OCI-LY3 (cell line): ENCODE measurements at regions not wholly inside any gene's neighbourhood (a gene's known extent, or its start where the extent isn't known, plus 50 kb on each side); places are given as distances from the start of the nearest gene placed in this dataset.

Source experiments
- H2AFZ ChIP-seq: fragments of 200-600, 300-600 bp; shearing (Covaris generic); 2 replicates; pipeline ENCODE4 v1.6.0; 2014; ENCODE audit warnings: antibody characterized with exemption, low read depth, low read length
- H3K27ac ChIP-seq: fragments of 200-600, 300-600 bp; sonication (generic); 2 replicates; pipeline ENCODE4 v1.5.1; 2014; ENCODE audit warnings: mild to moderate bottlenecking, low read length, moderate library complexity, mixed read lengths
- H3K27me3 ChIP-seq: fragments of 200-600, 300-600 bp; sonication (generic); 2 replicates; pipeline ENCODE4 v1.6.1; 2014; ENCODE audit warnings: low read depth, low read length, mixed read lengths
- H3K36me3 ChIP-seq: fragments of 200-600, 300-600 bp; sonication (generic); replicated peaks from 2 replicates; pipeline ENCODE3; 2014; ENCODE audit warnings: low read depth, low read length, mixed read lengths
- H3K4me1 ChIP-seq: fragments of 300-600, 200-600 bp; sonication (generic); 2 replicates; pipeline ENCODE4 v1.6.1; 2014; ENCODE audit warnings: low read length, mixed read lengths
- H3K4me2 ChIP-seq: fragments of 200-600, 300-600 bp; sonication (generic); 2 replicates; pipeline ENCODE4 v1.6.1; 2014; ENCODE audit warnings: low read length, mixed read lengths
- H3K4me3 ChIP-seq: fragments of 300-600, 200-600 bp; sonication (generic); 2 replicates; pipeline ENCODE4 v1.5.1; 2014; ENCODE audit warnings: antibody characterized with exemption, mild to moderate bottlenecking, low read length, moderate library complexity
- H3K79me2 ChIP-seq: fragments of 300-600, 200-600 bp; shearing (Covaris generic); 2 replicates; pipeline ENCODE4 v1.6.1; 2014; ENCODE audit warnings: mild to moderate bottlenecking, low read length, mixed read lengths
- H3K9ac ChIP-seq: fragments of 300-600, 200-600 bp; shearing (Covaris generic); 2 replicates; pipeline ENCODE4 v1.6.0; 2014; ENCODE audit warnings: mild to moderate bottlenecking, low read length, moderate library complexity
- H3K9me3 ChIP-seq: fragments of 200-600, 300-600 bp; shearing (Covaris generic); 2 replicates; pipeline ENCODE4 v1.6.1; 2014; ENCODE audit warnings: low read length, mixed read lengths; ENCODE audit not compliant: insufficient read depth
- H4K20me1 ChIP-seq: fragments of 200-600, 300-600 bp; sonication (generic); 2 replicates; pipeline ENCODE4 v1.6.1; 2016; ENCODE audit warnings: low read length, mixed read lengths; ENCODE audit not compliant: insufficient read depth
- CTCF ChIP-seq: fragments of 200-600, 300-600 bp; sonication (generic); IDR thresholded peaks from 2 replicates; pipeline ENCODE4 v1.5.1; 2014; ENCODE audit warnings: antibody characterized with exemption, low read length, low read depth
- EZH2phosphoT487 ChIP-seq: fragments of 200-600 bp; shearing (Covaris generic); IDR thresholded peaks from 2 replicates; pipeline ENCODE4 v1.6.1; 2018; ENCODE audit warnings: antibody characterized with exemption, mixed run types, low read depth

GRCh38 chr18:44119607-44120006 lies 561.1 kb upstream of the SETBP1 start:
- no peak overlapping the region for H2AFZ ChIP-seq
- no peak overlapping the region for H3K4me3 ChIP-seq
- H3K9ac ChIP-seq = no peak overlapping the region
- H3K36me3 ChIP-seq = no peaks in the 10 kb centered on the region
- peaks cover 16% of the 10 kb centered on the region for H3K4me1 ChIP-seq
- H3K27me3 ChIP-seq = no peaks in the 10 kb centered on the region
- TF ChIP-seq EZH2phosphoT487 = no peak
- H3K4me2 ChIP-seq = no peak overlapping the region
- no peaks in the 10 kb centered on the region for H3K79me2 ChIP-seq
- no peaks in the 10 kb centered on the region for H3K9me3 ChIP-seq
- no peak overlapping the region for H3K27ac ChIP-seq
- H4K20me1 ChIP-seq = no peaks in the 10 kb centered on the region

- Histone ChIP-seq H3K4me1 (peaks cover 16% of the 10 kb centered on the region), H3K27me3 (no peaks in the 10 kb centered on the region), H4K20me1 (no peaks in the 10 kb centered on the region), H3K4me3 (no peak overlapping the region), H3K4me2 (no peak overlapping the region), H2AFZ (no peak overlapping the region), H3K36me3 (no peaks in the 10 kb centered on the region), H3K79me2 (no peaks in the 10 kb centered on the region), H3K27ac (no peak overlapping the region), H3K9me3 (no peaks in the 10 kb centered on the region), H3K9ac (no peak overlapping the region)
- TF ChIP-seq EZH2phosphoT487 (no peak), CTCF (no peak)
These were observed 556.9 kb upstream of the SETBP1 start for GRCh38 chr18:44123743-44124142.

GRCh38 chr18:44125446-44125845 lies 555.2 kb upstream of the SETBP1 start:
- Histone ChIP-seq H3K4me2 (no peak overlapping the region), H3K4me3 (no peak overlapping the region), H3K27me3 (no peaks in the 10 kb centered on the region), H2AFZ (no peak overlapping the region), H3K36me3 (no peaks in the 10 kb centered on the region), H3K9me3 (no peaks in the 10 kb centered on the region), H3K9ac (no peak overlapping the region), H3K4me1 (peaks cover 25% of the 10 kb centered on the region), H4K20me1 (no peaks in the 10 kb centered on the region), H3K79me2 (no peaks in the 10 kb centered on the region), H3K27ac (no peak overlapping the region)
- TF ChIP-seq CTCF = no peak
- TF ChIP-seq EZH2phosphoT487 = no peak

GRCh38 chr18:44126598-44126997 lies 554.1 kb upstream of the SETBP1 start:
- H3K27me3 ChIP-seq = no peaks in the 10 kb centered on the region
- no peak overlapping the region for H3K4me2 ChIP-seq
- H3K9ac ChIP-seq = no peak overlapping the region
- peaks cover 30% of the 10 kb centered on the region for H3K4me1 ChIP-seq
- no peak overlapping the region for H3K4me3 ChIP-seq
- H4K20me1 ChIP-seq = no peaks in the 10 kb centered on the region
- H3K27ac ChIP-seq = no peak overlapping the region
- TF ChIP-seq CTCF = no peak
- TF ChIP-seq EZH2phosphoT487 = no peak
- no peaks in the 10 kb centered on the region for H3K79me2 ChIP-seq
- no peaks in the 10 kb centered on the region for H3K9me3 ChIP-seq
- H3K36me3 ChIP-seq = no peaks in the 10 kb centered on the region
- H2AFZ ChIP-seq = no peak overlapping the region

GRCh38 chr18:44128365-44128764 lies 552.3 kb upstream of the SETBP1 start:
- Histone ChIP-seq H3K9ac (no peak overlapping the region), H3K4me2 (no peak overlapping the region), H3K4me1 (peaks cover 22% of the 10 kb centered on the region), H3K27me3 (no peaks in the 10 kb centered on the region), H3K79me2 (no peaks in the 10 kb centered on the region), H3K27ac (no peak overlapping the region), H2AFZ (no peak overlapping the region), H3K4me3 (no peak overlapping the region), H3K9me3 (no peaks in the 10 kb centered on the region), H3K36me3 (no peaks in the 10 kb centered on the region), H4K20me1 (no peaks in the 10 kb centered on the region)
- TF ChIP-seq CTCF = no peak
- TF ChIP-seq EZH2phosphoT487 = no peak
